ENCODE measurements at regions not wholly inside any gene's neighbourhood (a gene's known extent, or its start where the extent isn't known, plus 50 kb on each side); places are given as distances from the start of the nearest gene placed in this dataset.
"Not testable (repeated sequence)": the region's sequence is repeated elsewhere in the genome, so short reads cannot be mapped to it uniquely, and the experiment has no call there.

DNA sequence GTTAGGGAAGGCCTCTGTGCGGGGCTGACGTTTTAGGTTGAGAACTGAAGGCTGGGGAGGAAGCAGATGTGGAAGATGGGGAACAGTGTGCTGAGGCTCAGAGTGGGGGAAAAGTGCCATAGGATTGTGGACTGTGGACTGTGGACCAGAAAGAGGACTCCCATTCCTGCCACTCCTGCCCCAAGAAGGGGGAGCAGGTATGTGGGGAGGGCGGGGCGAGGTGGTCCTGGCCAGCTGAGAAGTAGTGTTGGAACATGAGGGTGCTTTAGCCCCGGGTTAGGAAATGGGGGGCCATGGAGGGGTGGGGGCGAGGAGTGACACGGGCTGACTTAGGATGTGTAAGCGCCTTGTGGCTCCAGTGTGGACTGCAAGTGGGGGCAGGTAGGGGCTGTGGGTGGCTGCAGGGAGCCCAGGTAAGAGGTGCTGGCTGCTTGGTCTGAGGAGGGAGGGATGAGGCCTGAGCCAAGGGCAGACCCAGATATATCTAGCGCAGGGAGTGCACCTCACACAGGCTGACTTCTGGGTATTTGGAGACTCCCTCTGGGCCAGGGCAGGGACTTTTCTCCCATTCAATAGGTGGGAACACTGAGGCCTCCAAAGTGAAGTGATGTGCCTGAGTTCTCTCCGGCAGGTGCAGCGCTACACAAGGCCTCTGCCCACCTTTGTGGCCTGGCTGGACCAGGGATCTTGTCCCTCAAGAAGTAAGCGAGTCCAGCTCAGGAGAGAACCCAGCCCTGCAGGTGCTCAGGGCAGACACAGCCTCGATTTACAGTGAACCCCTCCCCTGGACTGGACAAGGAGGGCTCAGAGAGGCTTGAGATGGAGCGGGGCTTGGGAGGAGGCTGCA is 76.6 kb upstream of the TOX2 start:
- no peak for DNase-seq (ENCODE audit: low read depth in 2 of 2)

GRCh38 chr20:43836790-43837189 is 77.9 kb upstream of the TOX2 start:
- DNase-seq (ENCODE audit: low read depth in 2 of 2), result no peak

DNA sequence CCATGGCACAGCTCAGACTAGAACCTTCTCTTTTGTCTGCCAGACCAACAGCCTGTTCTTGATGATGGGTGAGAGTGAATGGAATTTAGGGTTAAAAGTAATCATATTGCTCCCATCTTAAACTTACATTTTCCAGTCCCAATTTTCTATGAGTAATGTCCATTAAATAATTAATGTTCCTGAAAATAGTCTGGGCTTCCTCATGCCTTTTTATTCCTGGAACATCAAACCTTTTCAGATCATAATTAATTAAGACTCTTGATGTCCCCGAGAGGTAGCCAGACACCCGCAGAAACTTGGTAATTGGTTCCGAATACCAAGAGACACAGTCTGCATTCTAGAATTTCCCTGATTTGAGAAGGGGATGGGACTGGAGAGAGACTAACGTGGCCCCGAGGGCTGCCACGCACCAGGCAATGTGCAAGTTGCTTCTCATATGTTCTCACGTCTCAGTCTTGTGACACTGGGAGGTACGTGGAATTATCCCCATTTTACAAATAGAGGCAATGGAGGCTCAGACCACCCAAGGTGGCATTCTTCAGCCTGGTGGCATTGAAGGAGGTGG is 78.6 kb upstream of the TOX2 start:
- no peak for DNase-seq (ENCODE audit: low read depth in 2 of 2)

GRCh38 chr20:43833511-43834395 is 80.9 kb upstream of the TOX2 start:
- no peak for DNase-seq (ENCODE audit: low read depth in 2 of 2)

GRCh38 chr20:43832961-43833360 is 81.7 kb upstream of the TOX2 start:
- no peak for DNase-seq (ENCODE audit: low read depth in 2 of 2)

- no peak for DNase-seq (ENCODE audit: low read depth in 2 of 2)
Measured at GRCh38 chr20:43832096-43832816, 82.4 kb upstream of the TOX2 start.

DNA sequence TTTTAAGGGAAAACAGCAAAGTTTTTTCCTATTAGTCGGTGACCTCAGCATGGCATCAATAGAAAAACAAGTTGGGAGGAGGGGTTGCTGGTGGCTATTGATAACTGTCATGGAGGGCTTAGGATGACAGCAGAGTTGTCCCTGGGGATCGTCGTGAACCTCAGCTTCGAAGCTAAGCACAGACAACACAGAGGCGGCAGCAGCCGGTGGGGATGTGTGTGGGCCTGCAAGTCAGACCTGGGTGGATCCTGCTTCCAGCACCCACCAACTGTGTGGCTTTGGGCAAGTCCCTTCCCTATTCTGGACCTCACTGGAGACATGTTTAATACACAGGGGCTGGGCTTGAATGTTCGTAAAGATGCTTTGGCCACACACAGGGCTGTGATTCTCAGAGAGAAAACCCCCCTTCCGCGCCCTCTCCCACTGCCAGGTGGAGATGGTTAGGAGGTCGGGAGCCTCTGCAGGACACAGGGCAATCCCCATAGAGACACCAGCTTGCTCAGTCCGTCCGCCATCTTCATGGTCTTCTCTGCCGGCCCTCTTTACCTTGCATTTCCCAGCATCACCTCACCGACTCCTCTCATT is 83.1 kb upstream of the TOX2 start:
- no peak for DNase-seq (ENCODE audit: low read depth in 2 of 2)

GRCh38 chr20:43830883-43831282 is 83.8 kb upstream of the TOX2 start:
- DNase-seq (ENCODE audit: low read depth in 2 of 2), result no peak

GRCh38 chr20:43829951-43830690 is 84.5 kb upstream of the TOX2 start:
- no peak for DNase-seq (ENCODE audit: low read depth in 2 of 2)

GRCh38 chr20:43827940-43828562 is 86.6 kb upstream of the TOX2 start:
- no peak for DNase-seq (ENCODE audit: low read depth in 2 of 2)

- not testable (repeated sequence) for DNase-seq (ENCODE audit: low read depth in 2 of 2)
Measured at GRCh38 chr20:43826943-43827342, 87.7 kb upstream of the TOX2 start.

- DNase-seq (ENCODE audit: low read depth in 2 of 2), result no peak
Measured at GRCh38 chr20:43825581-43825980, 89.1 kb upstream of the TOX2 start.

DNA sequence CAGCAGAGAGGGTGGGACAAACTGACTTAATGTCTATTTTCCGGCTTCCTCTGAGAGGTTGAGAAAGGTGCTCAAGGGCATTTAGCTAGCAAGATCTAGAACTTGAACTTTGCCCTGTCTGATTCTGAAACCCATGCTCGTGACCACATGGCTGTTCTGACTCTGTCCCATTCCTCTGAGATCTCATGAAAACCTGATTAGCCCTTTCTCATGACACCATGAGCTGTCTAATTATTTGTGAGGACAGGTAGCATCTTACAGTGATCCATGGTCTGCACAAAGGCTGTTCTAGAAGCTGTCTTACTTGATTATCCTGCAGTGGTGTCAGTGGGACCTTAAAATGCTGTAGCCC is 89.6 kb upstream of the TOX2 start:
- DNase-seq (ENCODE audit: low read depth in 2 of 2), result no peak

GRCh38 chr20:43824309-43825050 is 90.2 kb upstream of the TOX2 start:
- DNase-seq (ENCODE audit: low read depth in 2 of 2), result no peak

DNA sequence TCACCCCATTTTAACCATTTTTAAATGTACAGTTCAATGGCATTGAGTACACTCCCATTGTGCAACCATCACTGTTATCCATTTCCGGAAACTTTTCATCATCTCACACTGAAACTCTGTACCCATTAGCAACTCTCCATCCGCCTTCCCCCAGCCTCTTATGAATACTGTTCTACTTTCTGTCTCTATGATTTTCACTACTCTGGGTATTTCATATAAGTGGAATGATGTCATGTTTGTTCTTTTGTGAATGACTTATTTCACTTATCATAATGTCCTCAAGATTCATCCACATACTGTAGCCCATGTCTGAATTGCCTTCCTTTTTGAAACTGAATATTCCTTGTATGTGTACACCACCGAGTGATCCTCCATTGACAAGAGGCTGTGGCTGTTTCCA is 92.9 kb upstream of the TOX2 start:
- no peak for DNase-seq (ENCODE audit: low read depth in 2 of 2)

GRCh38 chr20:43820731-43821330 is 93.8 kb upstream of the TOX2 start:
- no peak for DNase-seq (ENCODE audit: low read depth in 2 of 2)

GRCh38 chr20:43812216-43812615 is 85.4 kb upstream of the GTSF1L start:
- DNase-seq (ENCODE audit: low read depth in 2 of 2), result no peak

DNA sequence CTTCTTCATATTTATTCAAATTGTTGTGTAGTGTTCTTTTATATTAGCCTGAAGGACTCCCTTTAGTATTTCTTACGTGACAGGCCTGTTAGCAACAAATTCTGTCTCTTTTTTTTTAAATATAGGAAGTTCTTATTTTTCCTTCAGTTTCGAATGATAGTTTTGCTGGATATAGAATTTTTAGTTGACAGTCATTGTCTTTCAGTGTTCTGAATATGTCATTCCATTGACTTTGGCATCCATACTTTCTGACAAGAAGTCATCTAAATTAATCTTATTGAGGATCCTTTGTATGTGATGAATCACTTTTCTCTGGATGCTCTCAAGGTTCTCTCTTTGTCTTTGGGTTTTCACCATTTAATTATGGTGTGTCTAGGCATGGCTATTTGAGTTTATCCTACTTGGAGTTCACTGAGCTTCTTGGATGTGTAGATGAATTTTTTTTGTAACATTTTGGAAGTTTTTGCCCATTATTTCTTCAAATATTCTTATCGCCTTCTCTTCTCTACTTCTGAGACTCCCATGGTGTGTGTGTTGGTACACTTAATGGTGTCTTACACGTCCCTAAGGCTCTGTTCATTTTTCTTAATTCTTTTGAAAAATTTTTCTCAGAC is 82.5 kb upstream of the GTSF1L start:
- DNase-seq (ENCODE audit: low read depth in 2 of 2), result no peak

- DNase-seq (ENCODE audit: low read depth in 2 of 2), result no peak
Measured at GRCh38 chr20:43804781-43805180, 78.0 kb upstream of the GTSF1L start.

Measured in fibroblast of skin of left quadriceps (primary cell).